ENCODE measurements at regions not wholly inside any gene's neighbourhood (a gene's known extent, or its start where the extent isn't known, plus 50 kb on each side); places are given as distances from the start of the nearest gene placed in this dataset.

- TF ChIP-seq POLR2A (IDR thresholded peaks at IDR 0.05; ENCODE audit: low read length) (no peak), GATA1 (IDR thresholded peaks at IDR 0.05; ENCODE audit: low read depth, low read length) (no peak)
These were observed 260.9 kb upstream of the TUT7 start for GRCh38 chr9:86614871-86615849.

Measured in erythroblast (primary cell).